Left colon (tissue), 2 donors: ENCODE measurements at regions not wholly inside any gene's neighbourhood (a gene's known extent, or its start where the extent isn't known, plus 50 kb on each side); places are given as distances from the start of the nearest gene placed in this dataset.
A peak's percentile ranks its signal among the peaks of the same experiment; 100 is the strongest.
"Not testable (repeated sequence)": the region's sequence is repeated elsewhere in the genome, so short reads cannot be mapped to it uniquely, and the experiment has no call there.

ENCODE experiments used
- ATAC-seq: fragments of 200-7000 bp; cut with Tn5 transposase; one replicate; pipeline ENCODE4 v1.9.1; 2020; ENCODE audit warnings: mild to moderate bottlenecking, moderate library complexity
- DNase-seq, 2 donors: peaks; one replicate each; pipeline ENCODE4 v3.0.0-alpha.2; 2020
- intact Hi-C, 2 donors: fragments of 100-400 bp; cut with DNase I in 1 of 2; cut with micrococcal nuclease in 1 of 2; formaldehyde crosslinking; loops; one replicate each; pipeline versions ENCODE4 v1.11.2 to v1.14.0; 2022; cut with DNase I, micrococcal nuclease
- donor health status: DM: no; HTN: no; CAD: no.
- donor health status: DM: yes; HTN: yes; CAD: no.

- DNase-seq, ATAC-seq, intact Hi-C loops: not testable (repeated sequence)
These were observed 3051.6 kb downstream of the RPIA start for GRCh38 chr2:91742973-91743490.

GRCh38 chr2:91743910-91744309 lies 3052.4 kb downstream of the RPIA start:
- DNase-seq, ATAC-seq, intact Hi-C loops: not testable (repeated sequence)

- ATAC-seq, DNase-seq, intact Hi-C loops: not testable (repeated sequence)
These were observed 3053.2 kb downstream of the RPIA start for GRCh38 chr2:91744700-91745141.

- intact Hi-C loops = no loop called here
- ATAC-seq = no peak
- no peak for DNase-seq
These were observed 3057.4 kb downstream of the RPIA start for GRCh38 chr2:91748902-91749301.

GRCh38 chr2:91749665-91750064 lies 3058.2 kb downstream of the RPIA start:
- intact Hi-C loops, DNase-seq, ATAC-seq: not testable (repeated sequence)

GRCh38 chr2:91759361-91759941 lies 3068.0 kb downstream of the RPIA start:
- not testable (repeated sequence) for DNase-seq

GRCh38 chr2:91760672-91761071 lies 3069.2 kb downstream of the RPIA start:
- not testable (repeated sequence) for ATAC-seq

More at GRCh38 chr2:91759361-91759941, 3068.0 kb downstream of the RPIA start:
- intact Hi-C loops = not testable (repeated sequence)
- peak; percentile 53 for ATAC-seq

GRCh38 chr2:91762312-91762711 lies 3070.8 kb downstream of the RPIA start:
- intact Hi-C loops, DNase-seq, ATAC-seq: not testable (repeated sequence)

More at GRCh38 chr2:91760672-91761071, 3069.2 kb downstream of the RPIA start:
- DNase-seq, intact Hi-C loops: not testable (repeated sequence)

- ATAC-seq = peak; percentile 31
- DNase-seq, intact Hi-C loops: not testable (repeated sequence)
These were observed 3072.2 kb downstream of the RPIA start for GRCh38 chr2:91763710-91764109.

- intact Hi-C loops, ATAC-seq, DNase-seq: not testable (repeated sequence)
These were observed 3073.1 kb downstream of the RPIA start for GRCh38 chr2:91764581-91765002.

- peak; percentile 8 for ATAC-seq
- intact Hi-C loops, DNase-seq: not testable (repeated sequence)
These were observed 3073.7 kb downstream of the RPIA start for GRCh38 chr2:91765018-91765754.

- peak; percentile 76 to 90 for DNase-seq
- peak; percentile 90 for ATAC-seq
- intact Hi-C loops = not testable (repeated sequence)
These were observed 3075.0 kb downstream of the RPIA start for GRCh38 chr2:91766349-91767048.

- DNase-seq, intact Hi-C loops, ATAC-seq: not testable (repeated sequence)
These were observed 3076.8 kb downstream of the RPIA start for GRCh38 chr2:91768301-91768700.

GRCh38 chr2:91768997-91769396 lies 3077.5 kb downstream of the RPIA start:
- intact Hi-C loops, ATAC-seq, DNase-seq: not testable (repeated sequence)

GRCh38 chr2:91770046-91770575 lies 3078.6 kb downstream of the RPIA start:
- DNase-seq, intact Hi-C loops: not testable (repeated sequence)
- peak; percentile 26 for ATAC-seq

- intact Hi-C loops, DNase-seq: not testable (repeated sequence)
- peak; percentile 59 for ATAC-seq
These were observed 3080.1 kb downstream of the RPIA start for GRCh38 chr2:91771604-91772003.

- not testable (repeated sequence) for DNase-seq
- peak; percentile 76 for ATAC-seq
These were observed 3080.9 kb downstream of the RPIA start for GRCh38 chr2:91772240-91772937.

GRCh38 chr2:91773810-91774209 lies 3082.3 kb downstream of the RPIA start:
- intact Hi-C loops, DNase-seq, ATAC-seq: not testable (repeated sequence)

More at GRCh38 chr2:91772240-91772937, 3080.9 kb downstream of the RPIA start:
- intact Hi-C loops = not testable (repeated sequence)
